HG03571 (cell line): ENCODE measurements at regions not wholly inside any gene's neighbourhood (a gene's known extent, or its start where the extent isn't known, plus 50 kb on each side); places are given as distances from the start of the nearest gene placed in this dataset.

Experiments
- ATAC-seq: cut with Tn5 transposase; IDR thresholded peaks from one replicate; pipeline ENCODE4 v1.9.1; 2021; ENCODE audit not compliant: unreplicated experiment

DNA sequence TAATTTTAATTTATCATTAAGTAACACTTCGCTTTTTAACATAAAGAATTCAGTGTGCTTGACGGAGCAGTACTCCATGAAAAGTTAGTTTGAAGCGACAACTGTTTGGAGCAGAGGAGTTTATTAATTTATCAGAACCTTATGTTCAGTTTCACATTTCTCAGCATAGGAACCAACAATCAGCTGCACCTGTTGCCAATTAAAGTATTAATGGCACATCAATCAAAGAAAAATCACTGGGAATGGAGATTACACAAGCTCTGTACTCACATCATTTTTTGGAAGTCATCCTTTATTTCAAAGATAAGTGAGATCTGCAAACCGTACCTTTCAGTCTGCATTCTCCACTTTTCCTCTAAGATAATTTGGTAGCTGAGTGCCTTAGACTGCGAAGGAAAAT lies 344.6 kb downstream of the LMO4 start:
- no peak for ATAC-seq

DNA sequence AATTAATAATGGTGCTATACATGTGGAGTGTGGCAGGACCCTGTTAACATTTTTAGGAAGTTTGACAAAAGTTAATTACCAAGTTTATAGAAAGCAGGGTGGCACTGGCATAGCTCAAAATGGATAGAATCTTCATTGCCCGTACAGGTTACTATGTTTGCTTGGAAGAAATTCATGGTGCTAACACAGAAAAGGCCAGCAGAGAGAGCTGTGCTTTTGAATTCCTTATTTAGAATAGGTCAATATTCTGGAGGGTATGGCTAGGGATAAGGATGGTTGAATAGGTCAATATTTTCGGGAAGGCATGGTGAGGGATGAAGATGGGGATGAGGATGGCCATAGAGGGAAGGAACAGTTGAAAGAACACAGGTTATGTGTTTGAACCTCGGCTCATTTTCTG lies 345.1 kb downstream of the LMO4 start:
- ATAC-seq, result no peak

DNA sequence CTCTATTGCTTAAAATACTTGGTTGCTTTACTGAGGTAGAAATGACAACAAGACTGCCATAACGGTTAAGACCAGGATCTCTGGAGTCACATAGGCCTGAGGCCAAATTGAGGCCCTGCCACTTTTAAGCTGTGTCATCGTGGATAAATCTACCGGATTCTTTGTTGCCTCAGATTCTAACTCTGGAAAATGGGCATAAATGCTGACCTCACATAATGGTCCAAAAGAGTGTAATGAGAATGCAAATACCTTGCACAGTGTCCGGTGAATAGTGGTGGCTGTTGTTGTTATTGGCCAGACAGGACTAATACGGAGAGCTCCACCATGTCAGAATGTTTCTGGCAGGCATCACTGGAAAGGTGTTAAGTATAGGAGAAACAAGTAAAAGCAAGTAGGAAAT lies 346.1 kb downstream of the LMO4 start:
- ATAC-seq, result no peak

DNA sequence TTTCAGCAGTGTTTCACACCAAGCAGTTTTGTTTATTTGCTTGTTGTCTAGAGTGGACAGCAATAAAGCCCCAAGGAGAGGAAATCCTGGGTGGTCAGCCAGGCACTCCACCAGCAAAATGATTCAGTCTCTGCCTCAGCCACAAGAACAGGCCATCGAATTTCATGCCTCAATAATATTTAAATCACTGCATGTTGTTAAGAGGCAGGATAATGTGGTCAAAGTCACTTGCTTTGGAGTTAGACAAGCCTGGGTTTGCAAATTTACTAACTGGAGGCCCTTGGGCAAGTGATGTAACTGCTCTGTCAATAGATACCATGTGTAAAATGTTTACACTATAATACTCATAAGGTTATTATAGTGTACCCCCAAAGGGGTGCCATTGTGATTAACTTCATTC lies 349.6 kb downstream of the LMO4 start:
- ATAC-seq, result no peak

DNA sequence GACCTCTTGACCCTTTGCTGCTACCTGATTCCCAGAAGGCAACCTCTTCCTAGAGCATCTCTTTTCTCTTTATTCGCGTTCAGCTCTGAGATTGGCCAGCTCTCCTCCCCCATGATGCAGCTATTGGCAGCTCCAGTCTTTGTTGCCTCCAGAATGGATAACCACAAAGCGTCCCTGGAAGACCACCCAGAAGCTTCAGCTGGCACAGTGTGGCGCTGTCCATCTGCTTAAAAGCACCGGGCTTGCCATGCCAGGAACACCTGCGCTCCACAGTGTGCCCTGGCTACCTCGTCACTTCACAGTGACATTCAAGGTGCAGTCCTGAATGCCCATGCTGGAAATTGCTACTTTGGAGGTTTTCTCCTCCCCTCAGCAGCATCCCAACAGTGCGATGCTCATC lies 353.9 kb downstream of the LMO4 start:
- ATAC-seq, result no peak

DNA sequence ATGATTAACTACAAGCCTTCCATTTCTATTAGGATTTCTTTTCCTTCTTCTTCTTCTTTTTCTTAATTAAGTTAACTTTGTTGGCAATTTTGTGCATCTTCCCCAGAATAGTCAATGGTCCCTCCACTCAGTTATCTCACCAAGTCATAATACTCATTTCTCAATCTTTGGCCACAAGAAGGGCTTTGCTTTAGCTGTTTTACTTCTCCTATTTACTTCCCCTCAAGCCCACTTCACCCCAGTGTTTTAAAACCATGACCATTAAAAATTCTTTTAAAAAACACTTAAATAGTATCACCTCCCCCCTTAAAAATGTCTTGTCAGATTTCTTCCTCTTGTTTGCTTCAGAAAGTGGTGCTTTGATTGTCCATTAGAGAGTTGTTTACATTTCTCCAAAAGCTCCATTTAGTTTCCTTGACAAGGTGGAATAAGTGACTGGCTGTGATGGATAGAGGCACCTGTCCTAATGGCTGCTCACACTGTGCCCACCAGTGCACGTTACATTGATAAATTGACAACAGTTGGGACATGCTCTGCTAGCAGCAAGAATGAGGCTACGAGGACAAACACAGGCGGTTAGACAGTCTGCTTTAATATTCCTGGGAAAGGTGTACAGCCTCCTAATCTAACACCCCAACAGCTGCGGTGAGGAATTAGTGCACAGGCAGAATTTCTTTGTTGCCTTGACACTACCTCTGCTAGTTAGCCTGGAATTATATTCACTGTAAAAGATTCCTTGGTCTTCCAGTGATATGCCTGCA lies 354.7 kb downstream of the LMO4 start:
- ATAC-seq, result no peak

DNA sequence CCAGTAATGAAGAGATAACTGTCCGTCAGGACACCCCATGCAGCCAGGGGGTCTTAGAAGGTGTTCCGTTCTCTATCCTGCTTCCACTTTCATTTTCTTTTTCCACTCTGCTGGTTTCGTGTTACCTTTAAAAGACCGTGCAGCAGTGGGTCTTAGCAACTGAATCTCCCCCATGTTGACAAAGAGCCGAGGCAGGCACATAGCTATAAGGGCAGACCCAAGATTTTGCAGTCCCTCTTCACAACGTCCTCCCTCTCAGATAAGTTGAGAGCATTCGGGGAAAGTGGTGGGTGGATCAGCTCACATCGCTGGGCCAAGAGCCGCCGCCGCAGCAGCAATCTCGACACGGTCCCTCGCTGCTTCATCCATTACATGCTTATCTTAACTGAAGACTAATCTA lies 355.5 kb downstream of the LMO4 start:
- ATAC-seq, result peak; percentile 57

DNA sequence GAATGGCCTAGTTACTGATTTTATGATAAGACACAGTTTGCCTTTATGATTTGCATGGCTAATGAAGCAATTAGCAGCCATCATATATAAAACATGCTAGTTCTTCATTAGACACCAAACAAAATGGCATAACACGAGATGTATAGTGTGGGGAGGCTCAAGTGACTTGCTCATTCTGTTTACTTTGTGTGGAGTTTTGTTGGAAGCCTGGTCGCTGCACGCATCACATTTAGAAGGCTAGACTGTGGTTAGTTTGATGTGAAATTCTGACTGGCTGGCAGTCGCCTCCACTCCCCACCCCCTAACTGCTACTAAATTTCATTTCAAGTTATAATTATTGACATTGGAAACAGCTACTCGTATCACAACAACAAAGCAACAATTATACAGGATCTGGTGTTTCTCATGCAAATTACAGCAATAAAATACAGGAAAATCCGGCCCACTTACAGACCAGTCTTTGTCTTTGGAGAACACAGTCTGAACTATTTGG lies 356.1 kb downstream of the LMO4 start:
- no peak for ATAC-seq

DNA sequence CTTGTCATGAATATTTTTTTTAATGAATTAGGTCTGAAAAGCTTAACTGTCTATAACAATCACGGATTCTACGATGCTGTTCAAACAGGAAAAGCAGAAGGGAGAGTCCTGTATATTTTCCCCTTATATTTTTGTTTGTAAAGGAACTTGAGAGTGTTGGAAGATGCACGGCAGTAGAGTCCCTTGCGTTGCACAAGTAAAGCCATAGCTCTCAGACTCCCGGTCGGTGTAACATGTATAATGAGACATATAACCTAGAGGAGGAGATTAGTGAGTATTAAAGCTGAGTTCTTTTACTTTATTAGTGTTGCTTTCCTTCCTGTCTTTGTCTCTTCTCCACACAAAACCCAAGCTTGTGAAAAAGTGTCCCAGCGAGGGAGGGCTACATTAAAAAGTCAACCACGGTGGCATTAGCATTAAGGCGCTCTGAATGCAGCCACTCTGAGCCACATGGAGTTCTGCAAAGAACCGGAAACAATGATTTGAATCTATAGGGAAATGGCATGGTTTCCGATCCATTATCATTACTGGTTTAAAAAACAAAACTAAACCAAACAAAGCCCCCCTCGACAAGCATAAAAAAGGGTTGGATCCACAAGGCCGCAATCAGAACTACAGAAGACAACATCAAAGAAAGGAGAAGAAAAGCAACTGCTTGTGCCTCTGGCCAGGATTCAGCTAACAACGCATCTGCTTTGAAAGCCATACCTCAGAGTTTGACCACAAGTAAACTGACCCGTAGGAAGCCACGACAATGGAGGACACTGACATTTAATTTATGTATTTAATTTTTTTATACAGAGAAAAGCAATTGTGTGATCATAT lies 356.8 kb downstream of the LMO4 start:
- ATAC-seq, result no peak

DNA sequence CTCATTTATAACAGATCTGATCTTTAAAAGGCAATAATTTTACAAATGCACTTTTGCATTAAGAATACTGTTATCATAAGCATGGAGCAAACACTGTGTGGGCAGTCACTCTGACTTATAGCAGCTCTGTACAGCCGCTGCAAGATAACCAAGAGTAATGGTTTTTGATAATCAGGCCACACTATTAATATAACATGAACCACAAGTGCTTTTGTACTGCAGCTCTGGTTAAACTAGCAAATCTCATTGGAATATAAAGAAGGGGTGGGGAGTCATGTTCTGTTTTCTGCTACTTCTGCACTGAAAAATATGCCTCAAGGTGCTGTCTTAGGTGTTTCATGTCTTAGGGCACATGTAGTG lies 357.4 kb downstream of the LMO4 start:
- ATAC-seq, result no peak

DNA sequence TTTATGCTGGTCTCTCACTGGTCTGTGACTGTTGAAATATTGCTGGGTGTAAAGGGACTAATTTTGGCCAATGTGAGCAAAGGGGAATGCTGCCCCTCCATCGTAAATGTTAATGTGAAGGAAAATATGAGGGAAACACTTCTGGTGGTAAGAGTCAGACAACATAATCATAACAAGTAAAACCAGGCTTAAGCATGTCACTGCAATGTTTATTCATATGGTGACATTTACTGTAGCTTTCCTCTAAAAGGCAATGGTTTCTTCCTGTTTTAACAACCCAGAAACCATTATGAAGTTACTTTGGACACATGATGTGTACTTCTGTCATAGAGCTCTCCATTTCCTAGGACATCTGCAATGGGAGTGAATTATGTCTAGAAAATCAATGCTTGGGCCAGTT lies 358.0 kb downstream of the LMO4 start:
- no peak for ATAC-seq

DNA sequence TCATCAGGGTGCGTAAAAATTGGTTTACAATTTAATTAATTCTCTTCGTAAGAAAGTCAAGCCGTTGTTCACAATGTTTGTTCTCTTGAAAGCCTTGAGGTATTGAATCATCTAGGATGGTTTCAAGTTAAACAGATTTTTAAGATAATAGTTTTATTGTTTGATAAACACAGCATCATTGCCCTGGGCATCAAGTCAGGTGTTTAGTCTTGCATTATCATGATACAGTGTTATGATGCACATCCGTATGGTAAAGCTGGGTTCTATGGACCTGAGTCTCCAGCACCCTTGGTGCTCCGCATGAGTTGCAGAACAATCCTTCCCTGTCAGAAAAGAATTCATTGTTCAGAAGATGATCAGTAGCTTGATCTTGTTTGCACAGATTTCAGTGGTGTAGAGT lies 359.5 kb downstream of the LMO4 start:
- ATAC-seq, result no peak

DNA sequence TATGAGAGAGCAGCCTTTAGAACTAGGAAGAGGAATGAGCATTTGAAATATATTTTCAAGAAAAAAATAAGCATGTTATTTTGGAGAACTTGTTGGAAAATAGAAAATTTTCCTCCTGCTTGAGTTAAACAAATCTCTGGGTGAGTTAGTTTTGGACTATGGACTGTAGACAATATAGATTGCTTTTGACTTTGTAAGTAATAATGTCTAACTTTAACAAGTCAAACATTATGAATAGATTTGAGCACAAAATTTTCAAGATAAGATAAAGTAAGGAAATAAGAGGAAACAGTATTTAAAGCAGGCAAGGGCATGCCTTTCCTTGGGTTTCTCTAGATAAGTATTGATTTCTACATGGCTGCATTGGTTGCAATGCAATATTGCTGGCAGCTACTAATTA lies 360.8 kb downstream of the LMO4 start:
- ATAC-seq, result no peak

DNA sequence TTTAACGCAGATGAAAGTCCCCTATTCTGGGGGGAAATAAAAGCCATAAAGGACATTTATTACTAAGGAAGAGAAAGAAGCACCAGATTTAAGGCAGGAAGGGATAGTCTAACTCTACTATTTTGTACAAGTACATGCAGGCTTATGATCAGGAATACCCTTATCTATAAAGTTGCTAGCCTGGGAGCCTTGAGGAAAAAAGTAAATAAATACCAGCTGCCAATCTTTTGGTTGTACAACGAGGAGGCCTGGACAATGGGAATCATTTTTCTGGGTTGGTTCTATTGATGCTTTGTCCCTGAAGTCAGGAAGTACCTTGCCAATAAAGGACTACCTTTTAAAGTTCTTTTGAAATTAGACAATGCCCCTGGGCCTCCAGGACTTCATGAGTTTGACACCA lies 367.8 kb downstream of the LMO4 start:
- ATAC-seq, result no peak

DNA sequence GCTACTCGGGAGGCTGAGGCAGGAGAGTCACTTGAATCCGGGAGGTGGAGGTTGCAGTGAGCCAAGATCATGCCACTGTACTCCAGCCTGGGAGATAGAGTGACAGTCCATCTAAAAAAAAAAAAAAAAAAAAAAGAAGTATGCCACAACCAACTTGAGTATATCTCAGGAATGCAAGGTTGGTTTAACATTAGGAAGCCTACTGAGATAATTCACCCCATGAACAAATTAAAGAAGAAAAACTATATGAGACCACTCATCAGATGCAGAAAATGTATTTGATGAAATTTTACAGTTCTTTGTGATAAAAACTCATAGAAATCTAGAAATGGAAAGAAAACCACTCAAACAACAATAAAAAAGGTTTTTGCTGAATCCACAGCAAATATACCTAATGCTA lies 373.8 kb downstream of the LMO4 start:
- no peak for ATAC-seq

DNA sequence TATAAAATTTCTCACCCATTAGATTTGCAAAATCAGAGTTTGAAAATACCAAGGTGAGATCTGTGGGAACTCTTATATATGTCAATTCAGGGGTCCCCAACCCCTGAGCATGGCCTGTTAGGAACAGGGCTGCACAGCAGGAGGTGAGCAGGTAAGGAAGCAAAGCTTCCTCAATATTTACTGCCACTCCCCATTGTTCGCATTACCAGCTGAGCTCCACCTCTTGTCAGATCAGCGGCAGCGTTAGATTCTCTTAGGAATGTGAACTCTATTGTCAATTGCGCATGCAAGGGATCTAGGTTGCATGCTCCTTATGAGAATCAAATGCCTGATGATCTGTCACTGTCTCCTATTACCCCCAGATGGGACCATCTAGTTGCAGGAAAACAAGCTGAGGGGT lies 376.6 kb downstream of the LMO4 start:
- ATAC-seq, result no peak

DNA sequence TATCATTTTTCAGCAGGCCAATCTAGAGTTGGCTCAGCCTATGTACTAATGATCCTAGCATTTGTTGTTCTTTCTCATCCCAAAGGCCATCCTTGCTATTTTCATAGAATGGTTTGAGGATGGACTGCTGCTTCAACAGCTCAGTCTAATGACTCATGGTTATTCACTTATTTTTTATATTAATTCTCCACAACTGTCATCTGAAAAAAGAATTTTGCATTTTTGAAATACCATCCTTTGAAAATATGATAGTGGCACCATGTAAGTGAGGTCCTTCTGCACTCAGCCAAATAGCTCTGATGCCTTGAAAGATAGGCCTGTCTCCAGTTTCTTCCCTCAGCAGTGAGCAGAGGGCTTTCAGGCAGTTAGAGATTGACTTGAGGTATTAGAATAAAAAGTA lies 377.5 kb downstream of the LMO4 start:
- ATAC-seq, result no peak

DNA sequence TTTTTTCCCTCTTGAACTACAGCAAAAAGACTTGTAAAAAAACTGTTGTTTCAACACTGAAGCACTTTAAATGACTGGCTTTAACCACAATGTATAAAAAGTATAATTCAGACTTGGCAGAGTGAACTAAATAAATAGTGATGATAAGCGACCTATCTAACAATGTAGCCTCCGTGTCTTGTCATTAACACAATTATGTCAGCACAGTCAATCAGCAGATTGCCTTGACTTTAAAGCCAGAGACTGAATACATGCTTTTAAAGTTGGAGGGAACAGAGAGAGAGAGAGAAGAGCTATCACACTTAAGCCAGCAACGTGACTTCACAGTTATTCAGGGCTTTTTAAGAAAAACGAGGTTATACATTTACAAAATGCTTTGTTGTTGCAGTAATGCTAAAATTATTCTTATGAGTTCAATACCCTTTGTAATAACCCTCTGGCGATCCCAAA lies 378.1 kb downstream of the LMO4 start:
- ATAC-seq, result no peak

DNA sequence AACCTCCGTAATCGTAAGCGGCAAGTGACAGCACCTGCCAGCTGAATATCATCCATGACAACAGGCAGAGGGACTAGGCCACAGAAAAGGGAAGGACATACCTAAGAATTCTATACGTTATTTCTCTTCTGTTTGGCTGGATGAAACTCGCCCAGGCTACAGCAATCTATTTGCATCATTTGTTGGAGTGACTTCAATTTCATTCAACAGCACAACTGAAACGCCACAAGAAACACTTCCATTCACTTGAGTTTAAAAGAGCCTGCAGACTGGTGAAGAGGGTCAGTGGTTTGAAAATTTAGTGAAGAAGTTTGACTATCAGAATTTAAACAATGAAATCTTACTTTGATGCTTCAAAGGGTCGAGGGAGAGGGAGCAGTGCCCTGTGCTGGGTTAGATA lies 378.7 kb downstream of the LMO4 start:
- ATAC-seq, result no peak

DNA sequence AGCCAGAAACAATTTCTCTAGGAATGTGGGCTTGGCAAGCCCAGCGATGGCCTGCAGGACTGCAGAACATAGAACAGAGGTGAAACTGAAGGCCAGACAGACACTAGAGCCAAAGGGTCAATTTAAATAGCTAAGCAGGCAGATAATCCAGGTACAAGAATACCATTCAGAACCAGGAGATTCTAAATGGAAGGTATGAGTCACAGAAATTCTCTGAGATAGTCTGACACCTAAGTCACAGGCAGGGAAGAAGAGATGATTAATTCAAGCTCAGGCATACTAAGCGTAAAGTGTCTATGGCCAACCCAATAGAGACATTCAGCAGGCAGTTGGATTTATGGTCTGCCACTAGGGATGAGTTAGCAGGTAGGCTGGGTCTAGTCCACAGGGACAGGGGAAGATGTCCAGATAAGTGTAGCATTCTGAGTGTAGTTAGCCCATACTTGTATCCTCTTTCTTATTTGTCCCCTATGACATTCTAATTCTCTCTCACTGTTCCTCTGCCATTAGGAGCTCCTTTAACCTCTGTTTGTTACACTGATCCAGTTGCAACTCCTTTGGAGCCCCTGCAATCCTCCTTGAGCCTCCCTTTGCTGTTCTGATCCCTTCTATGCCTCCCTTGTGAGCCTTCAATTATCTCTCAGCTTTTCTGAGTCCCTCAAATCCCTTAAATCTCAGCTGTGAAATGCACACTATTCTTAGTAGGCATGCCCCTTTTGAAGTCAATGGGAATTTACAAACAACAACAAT lies 383.8 kb downstream of the LMO4 start:
- ATAC-seq, result no peak

DNA sequence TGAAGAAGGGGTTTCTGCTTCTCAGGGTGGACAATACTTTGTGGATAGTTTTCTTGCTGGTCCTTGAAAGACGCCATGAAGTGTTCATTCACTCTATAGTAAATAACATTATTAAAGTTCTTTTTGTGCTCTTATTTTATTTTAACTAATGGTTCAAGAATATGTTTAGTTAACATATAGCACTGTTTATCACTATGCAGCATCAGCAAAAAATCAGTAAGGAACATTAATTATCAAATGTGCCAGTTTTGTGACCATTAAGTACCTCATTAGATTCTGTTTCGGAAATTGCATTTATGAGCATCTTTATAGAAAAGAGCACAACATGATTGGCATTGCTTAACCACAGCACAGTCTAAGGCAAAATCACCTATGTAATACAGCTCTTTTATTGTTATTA lies 385.6 kb downstream of the LMO4 start:
- ATAC-seq, result no peak

DNA sequence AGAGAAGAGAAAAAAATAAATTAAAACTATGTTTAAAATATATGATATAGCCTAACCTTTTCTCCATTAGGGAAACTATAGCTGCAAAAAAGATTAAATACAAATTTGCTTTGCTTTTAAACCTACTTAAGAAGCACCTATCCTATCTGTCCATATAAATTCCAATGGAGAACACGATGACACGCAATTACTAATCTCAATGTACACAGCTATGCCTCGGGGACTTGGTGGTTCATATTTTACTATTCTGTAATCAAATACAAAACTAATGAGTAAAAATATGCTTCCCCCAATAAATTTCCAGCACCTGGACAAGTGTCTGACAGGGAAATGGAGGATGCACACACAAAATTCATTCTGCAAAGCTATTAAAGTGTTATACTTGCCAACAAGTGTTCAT lies 386.4 kb downstream of the LMO4 start:
- ATAC-seq, result no peak
